Ishikawa (cell line): ENCODE measurements at regions not wholly inside any gene's neighbourhood (a gene's known extent, or its start where the extent isn't known, plus 50 kb on each side); places are given as distances from the start of the nearest gene placed in this dataset.

Experiments used
- CEBPB ChIP-seq: IDR thresholded peaks from 2 replicates; pipeline ENCODE4 v1.6.1; 2012
- CREB1 ChIP-seq: IDR thresholded peaks from 2 replicates; pipeline ENCODE4 v1.6.1; 2012; ENCODE audit warnings: low read depth
- EGR1 ChIP-seq: IDR thresholded peaks from 2 replicates; pipeline ENCODE4 v1.6.1; 2012
- EP300 ChIP-seq: IDR thresholded peaks from 2 replicates; pipeline ENCODE4 v1.6.1; 2012; ENCODE audit warnings: borderline replicate concordance
- FOXM1 ChIP-seq: IDR thresholded peaks from 2 replicates; pipeline ENCODE4 v1.6.1; 2012; ENCODE audit warnings: low read depth, borderline replicate concordance
- NFIC ChIP-seq: IDR thresholded peaks from 2 replicates; pipeline ENCODE4 v1.6.1; 2012
- RAD21 ChIP-seq: IDR thresholded peaks from 2 replicates; pipeline ENCODE4 v1.6.1; 2012; ENCODE audit warnings: low read depth
- TAF1 ChIP-seq: IDR thresholded peaks from 2 replicates; pipeline ENCODE4 v1.6.1; 2012; ENCODE audit warnings: low read depth, mild to moderate bottlenecking
- TCF12 ChIP-seq: IDR thresholded peaks from 2 replicates; pipeline ENCODE4 v1.6.1; 2012; ENCODE audit warnings: low read depth
- TEAD4 ChIP-seq: IDR thresholded peaks from 2 replicates; pipeline ENCODE4 v1.6.1; 2012
- YY1 ChIP-seq: IDR thresholded peaks from 2 replicates; pipeline ENCODE4 v1.6.1; 2012; ENCODE audit warnings: low read depth
- ZBTB7A ChIP-seq: IDR thresholded peaks from 2 replicates; pipeline ENCODE4 v1.6.1; 2012; ENCODE audit warnings: low read depth
- TF ChIP-seq, protein P1 (sequence below): IDR thresholded peaks from 2 replicates; pipeline ENCODE4 v1.6.1; 2012
- TF ChIP-seq, protein P2 (sequence below): IDR thresholded peaks from 2 replicates; pipeline ENCODE4 v1.6.1; 2012
- TF ChIP-seq, protein P3 (sequence below): IDR thresholded peaks from 2 replicates; pipeline ENCODE4 v1.6.1; 2012; ENCODE audit warnings: low read depth, mild to moderate bottlenecking

DNA sequence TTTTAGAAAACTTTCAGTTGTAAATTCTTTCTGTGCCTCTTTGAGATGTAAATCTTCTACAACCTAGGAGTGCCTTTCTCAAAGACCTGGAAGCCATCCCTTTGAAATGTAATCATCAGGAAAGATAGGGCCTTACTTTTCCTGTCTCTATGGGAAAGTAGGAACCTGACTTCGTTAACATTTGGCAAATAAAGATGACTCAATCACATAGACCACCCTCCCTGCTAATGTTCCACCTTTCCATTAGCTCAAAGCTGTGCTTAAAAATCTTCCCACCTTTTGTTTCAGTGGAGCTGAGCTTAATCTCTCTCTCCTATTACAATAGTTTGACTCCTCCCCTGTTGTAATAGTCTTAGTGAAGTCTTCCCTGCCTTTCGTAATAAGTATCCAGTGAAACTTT lies 247.7 kb downstream of the OLFM4 start:
- no peak for TF ChIP-seq TAF1
- TF ChIP-seq, protein P1, sequence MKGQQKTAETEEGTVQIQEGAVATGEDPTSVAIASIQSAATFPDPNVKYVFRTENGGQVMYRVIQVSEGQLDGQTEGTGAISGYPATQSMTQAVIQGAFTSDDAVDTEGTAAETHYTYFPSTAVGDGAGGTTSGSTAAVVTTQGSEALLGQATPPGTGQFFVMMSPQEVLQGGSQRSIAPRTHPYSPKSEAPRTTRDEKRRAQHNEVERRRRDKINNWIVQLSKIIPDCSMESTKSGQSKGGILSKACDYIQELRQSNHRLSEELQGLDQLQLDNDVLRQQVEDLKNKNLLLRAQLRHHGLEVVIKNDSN: no peak
- no peak for TF ChIP-seq EGR1
- TF ChIP-seq FOXM1: no peak
- TF ChIP-seq NFIC: no peak
- TF ChIP-seq ZBTB7A: no peak
- no peak for TF ChIP-seq EP300
- TF ChIP-seq, protein P2, sequence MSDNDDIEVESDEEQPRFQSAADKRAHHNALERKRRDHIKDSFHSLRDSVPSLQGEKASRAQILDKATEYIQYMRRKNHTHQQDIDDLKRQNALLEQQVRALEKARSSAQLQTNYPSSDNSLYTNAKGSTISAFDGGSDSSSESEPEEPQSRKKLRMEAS: no peak
- TF ChIP-seq, protein P3, sequence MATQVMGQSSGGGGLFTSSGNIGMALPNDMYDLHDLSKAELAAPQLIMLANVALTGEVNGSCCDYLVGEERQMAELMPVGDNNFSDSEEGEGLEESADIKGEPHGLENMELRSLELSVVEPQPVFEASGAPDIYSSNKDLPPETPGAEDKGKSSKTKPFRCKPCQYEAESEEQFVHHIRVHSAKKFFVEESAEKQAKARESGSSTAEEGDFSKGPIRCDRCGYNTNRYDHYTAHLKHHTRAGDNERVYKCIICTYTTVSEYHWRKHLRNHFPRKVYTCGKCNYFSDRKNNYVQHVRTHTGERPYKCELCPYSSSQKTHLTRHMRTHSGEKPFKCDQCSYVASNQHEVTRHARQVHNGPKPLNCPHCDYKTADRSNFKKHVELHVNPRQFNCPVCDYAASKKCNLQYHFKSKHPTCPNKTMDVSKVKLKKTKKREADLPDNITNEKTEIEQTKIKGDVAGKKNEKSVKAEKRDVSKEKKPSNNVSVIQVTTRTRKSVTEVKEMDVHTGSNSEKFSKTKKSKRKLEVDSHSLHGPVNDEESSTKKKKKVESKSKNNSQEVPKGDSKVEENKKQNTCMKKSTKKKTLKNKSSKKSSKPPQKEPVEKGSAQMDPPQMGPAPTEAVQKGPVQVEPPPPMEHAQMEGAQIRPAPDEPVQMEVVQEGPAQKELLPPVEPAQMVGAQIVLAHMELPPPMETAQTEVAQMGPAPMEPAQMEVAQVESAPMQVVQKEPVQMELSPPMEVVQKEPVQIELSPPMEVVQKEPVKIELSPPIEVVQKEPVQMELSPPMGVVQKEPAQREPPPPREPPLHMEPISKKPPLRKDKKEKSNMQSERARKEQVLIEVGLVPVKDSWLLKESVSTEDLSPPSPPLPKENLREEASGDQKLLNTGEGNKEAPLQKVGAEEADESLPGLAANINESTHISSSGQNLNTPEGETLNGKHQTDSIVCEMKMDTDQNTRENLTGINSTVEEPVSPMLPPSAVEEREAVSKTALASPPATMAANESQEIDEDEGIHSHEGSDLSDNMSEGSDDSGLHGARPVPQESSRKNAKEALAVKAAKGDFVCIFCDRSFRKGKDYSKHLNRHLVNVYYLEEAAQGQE: no peak

DNA sequence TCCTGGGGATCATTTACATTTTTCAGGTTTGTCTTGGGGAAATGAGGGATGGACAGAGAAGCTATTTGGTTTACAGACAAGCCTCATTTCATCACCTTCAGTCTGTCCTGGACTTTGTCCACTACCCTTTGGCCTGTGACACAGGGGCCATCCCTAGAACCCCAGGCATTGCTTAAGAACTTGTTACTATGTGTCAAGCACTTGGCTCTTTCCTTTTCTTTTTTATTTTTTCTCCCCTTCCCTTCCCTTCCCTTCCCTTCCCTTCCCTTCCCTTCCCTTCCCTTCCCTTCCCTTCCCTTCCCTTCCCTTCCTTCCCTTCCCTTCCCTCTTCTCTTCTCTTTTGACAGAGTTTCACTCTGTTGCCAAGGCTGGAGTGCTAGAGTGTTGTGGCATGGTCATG lies 253.1 kb downstream of the OLFM4 start:
- TF ChIP-seq RAD21 (no peak), ZBTB7A (no peak), EP300 (no peak), EGR1 (no peak), NFIC (no peak)

DNA sequence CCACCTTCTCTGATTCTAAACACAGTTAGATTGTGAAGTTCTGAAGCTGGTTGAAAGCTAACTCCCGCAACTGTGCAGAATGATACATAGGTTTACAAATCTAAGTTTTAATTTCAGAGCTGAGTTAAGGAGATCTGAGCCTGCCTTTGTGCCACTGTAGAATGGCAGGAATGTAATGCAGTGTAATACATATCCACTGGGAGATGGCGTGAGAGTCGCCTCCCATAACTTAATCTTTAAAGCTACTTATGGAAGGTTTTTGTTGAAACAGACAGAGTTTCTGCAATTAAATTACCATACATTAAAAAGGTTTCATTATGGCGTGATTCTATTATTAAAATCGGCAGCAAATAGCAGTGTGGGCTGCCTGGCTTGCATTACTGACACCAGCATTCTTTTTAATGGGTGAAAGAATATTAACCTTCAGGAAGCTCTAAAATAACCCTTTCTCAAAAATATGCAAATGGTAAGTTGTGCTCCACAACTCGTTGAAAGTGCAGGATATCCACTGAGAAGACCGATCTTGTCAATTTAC lies 257.4 kb downstream of the OLFM4 start:
- no peak for TF ChIP-seq ZBTB7A
- no peak for TF ChIP-seq NFIC
- TF ChIP-seq FOXM1: no peak
- TF ChIP-seq EP300: no peak
- TF ChIP-seq, protein P3: no peak

DNA sequence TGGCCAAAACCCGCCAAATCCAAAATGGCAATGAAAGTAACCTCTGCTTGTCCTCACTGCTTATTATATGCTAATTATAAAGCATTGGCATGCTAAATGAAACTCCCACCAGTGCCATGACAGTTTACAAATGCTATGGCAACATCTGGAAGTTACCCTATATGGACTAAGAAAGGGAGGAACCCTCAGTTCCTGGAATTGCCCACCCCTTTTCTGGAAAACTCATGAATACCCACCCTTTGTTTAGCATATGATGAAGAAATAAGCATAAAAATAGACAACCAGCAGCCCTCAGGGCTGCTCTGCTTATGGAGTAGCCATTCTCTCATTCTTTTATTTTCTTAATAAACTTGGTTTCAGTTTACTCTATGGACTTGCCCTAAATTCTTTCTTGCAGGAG lies 269.8 kb downstream of the OLFM4 start:
- TF ChIP-seq, protein P1: no peak
- TF ChIP-seq YY1 (no peak), ZBTB7A (no peak), RAD21 (no peak), CEBPB (no peak), EP300 (no peak)

DNA sequence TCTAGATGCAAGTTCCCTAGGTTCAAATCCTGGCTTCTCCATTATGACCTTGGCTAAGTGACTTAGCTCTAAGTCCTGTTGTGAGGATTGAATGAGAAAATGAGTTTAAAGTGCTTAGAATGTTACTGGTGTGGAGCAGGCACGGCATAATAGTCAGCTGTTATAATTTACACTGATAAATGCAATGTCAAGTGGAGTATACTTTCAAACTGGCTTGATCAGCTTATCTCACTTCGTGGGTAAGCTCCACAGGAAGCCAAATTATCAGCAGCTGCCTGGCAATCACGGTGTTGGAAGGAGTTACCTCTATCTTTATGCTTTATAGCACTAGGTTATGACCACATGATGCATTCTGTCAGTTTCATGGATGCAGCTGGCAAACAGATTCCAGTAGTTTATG lies 272.8 kb downstream of the OLFM4 start:
- TF ChIP-seq, protein P2: no peak
- TF ChIP-seq RAD21: no peak
- no peak for TF ChIP-seq YY1
- no peak for TF ChIP-seq TEAD4
- TF ChIP-seq TAF1: no peak
- TF ChIP-seq, protein P1: no peak
- TF ChIP-seq EP300: no peak
- TF ChIP-seq CEBPB: no peak
- TF ChIP-seq TCF12: no peak
- TF ChIP-seq, protein P3: no peak
- TF ChIP-seq CREB1: no peak
- TF ChIP-seq NFIC: no peak
- no peak for TF ChIP-seq FOXM1
- no peak for TF ChIP-seq ZBTB7A
- no peak for TF ChIP-seq EGR1
